Middle frontal gyrus (tissue), 1 donor: ENCODE measurements at regions not wholly inside any gene's neighbourhood (a gene's known extent, or its start where the extent isn't known, plus 50 kb on each side); places are given as distances from the start of the nearest gene placed in this dataset.
"Not testable (repeated sequence)": the region's sequence is repeated elsewhere in the genome, so short reads cannot be mapped to it uniquely, and the experiment has no call there.

Experiments
- DNase-seq: peaks from one replicate; pipeline ENCODE4 v3.0.0-alpha.2; 2015; ENCODE audit warnings: low spot score; ENCODE audit errors: extremely low spot score

DNA sequence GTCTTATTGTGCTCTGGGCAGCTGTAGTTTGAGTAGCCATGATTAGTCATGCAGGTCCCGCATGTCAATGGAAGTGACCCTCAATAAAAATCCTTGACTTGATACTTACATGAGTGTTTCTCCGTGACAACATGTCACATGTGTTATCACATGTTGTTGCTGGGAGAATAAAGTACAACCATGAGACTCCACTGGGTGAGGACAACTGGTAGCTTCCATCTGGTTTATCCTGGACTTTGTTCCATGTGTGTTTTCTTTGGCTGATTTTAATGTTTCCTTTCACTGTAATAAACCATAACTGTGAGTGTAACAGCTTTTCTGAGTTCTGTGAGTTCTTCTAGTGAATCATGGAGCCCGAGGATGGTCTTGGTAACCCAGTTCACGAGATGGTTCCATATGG lies 63.1 kb upstream of the NDN start:
- DNase-seq, result no peak

- no peak for DNase-seq
Observed at GRCh38 chr15:23750776-23751175, 63.7 kb upstream of the NDN start.

GRCh38 chr15:23753248-23753647 lies 66.1 kb upstream of the NDN start:
- no peak for DNase-seq

DNA sequence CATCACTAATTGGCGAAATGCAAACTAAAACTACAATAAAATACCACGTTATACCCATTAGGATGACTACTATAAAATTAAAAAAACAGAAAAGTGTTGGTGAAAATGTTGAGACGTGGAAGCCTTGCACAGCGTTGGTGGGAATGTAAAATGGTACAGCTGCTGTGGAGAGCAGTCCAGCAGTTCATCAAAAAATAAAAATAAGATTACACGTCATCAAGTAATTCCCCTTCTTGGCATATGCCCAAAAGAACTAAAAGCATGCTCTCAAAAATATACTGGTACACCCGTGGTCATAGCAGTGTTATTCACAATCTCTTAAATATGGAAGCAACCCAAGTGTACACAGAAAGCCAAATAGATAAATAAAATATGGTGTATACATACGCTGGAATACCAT lies 71.8 kb upstream of the NDN start:
- no peak for DNase-seq

DNA sequence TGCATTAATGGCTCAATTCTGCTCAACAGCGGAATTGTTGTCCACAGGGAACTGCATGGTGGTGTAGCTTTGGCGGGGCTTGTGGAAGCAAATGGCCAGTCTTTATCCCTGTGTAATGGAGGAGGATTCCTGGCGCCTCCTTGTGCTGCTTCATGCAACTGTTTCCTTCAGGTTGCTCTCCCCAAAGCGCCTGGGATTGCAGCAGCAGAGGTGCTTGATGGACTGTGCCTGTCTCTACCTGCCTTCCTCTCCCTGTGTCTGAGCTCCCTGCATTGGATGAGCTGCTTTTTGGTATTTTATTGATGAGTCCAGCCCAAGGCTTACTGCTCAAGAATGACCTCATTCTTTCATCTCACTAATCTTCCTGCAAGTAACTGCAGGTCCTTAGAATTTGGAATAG lies 72.9 kb upstream of the NDN start:
- no peak for DNase-seq

DNA sequence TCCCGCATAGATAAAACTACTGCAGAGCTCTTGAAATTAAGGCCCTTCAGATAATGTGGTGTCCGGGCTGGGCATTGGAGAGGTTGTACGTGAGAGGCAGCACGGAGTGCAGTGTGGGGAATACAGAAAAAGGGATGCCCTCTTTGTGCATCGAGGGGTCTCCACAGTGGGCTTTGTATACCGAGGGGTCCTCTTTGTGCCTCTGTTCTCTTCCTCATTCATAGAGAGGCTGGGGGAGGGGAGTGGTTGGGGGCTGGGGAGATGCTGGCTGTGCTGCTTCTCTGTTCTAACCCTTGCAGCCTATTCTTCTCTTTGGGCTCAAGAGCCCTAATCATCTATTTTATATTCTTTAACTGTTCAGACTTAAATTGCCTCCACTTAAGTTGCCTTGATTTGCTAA lies 74.3 kb upstream of the NDN start:
- no peak for DNase-seq

DNA sequence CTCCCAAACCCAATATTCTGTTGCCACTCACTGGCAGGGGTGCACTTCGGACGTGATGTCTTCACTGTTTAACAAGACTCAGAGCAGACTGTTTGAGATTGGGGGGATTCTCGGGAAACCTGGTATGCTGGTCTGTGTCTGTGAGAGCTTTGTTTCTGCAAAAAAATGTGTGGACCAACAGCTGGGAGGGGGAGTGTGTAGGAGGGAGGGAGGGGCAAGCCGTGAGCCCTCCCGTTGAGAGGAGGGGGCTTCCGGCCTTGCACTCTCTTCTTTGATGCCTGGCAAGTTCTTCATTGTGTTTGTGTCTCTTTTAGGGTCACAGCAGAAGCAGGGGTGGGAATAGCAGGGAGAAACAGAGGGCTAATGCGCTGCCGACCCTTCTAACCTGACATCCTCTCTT lies 74.9 kb upstream of the NDN start:
- DNase-seq, result no peak

DNA sequence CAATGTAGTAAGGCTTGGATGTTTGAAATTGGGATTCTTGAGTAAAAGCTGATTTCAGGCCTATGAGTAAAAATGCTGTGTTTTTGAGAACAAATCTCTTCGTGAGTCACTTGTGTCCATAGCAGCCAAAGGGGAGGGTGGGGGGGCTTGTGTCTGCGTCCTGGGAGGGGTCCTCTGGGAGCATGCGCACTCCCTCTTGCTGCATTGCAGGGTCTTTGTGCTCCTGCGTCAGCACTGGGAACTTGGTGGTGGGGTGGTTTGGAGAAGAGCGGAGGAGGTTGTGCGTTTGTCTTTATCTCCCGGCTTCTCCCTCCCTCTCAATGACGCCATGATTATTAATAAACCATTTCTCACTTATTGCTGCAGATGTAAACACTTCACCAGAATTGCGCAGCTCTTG lies 75.9 kb upstream of the NDN start:
- no peak for DNase-seq

GRCh38 chr15:23764306-23764705 lies 77.2 kb upstream of the NDN start:
- no peak for DNase-seq

DNA sequence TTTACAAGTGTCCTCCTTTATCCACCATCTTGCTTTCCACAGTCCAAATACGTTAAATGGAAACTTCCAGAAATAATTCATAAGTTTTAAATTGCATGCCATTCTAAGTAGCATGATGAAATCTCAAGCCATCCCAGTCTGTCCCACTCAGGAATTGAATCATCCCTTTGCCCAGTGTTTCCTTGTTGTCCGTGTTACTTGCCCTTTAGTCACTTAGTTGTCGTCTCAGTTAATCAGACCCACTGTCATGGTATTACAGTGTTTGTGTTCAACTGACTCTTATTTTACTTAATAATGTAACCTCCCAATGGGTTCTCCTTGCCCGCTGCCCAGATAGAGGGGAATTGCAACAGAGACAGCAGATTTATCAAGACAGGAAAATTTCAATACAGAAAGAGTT lies 77.6 kb upstream of the NDN start:
- no peak for DNase-seq

DNA sequence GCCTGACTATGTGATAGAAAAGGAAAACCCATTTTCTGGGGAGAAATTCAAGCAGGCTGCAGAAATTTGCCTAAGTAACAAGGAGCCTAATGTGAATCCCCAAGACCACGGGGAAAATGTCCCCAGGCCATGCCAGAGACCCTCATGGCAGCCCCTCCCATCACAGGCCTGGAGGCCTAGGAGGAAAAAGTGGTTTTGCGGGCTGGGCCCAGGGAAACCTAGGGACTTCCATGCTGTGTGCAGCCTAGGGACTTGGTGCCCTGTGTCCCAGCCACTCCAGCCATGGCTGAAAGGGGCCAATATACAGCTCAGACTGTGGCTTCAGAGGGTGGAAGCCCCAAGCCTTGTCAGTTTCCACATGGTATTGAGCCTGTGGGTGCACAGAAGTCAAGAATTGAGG lies 79.7 kb upstream of the NDN start:
- not testable (repeated sequence) for DNase-seq

DNA sequence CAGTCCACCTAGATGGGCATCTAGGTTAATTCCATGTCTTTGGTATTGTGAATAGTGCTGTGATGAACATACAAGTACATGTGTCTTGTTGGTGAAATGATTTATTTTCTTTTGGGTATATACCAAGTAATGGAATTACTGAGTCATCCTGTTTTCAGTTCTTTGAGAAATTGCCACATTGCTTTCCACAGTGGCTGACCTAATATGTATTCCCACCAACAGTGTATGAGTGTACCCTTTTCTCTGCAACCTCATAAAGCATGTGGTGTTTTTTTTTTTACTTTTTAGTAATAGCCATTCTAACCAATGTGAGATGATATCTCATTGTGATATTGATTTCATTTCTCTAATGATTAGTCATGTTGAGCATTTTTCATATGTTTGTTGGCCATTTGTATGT lies 86.0 kb upstream of the NDN start:
- no peak for DNase-seq

DNA sequence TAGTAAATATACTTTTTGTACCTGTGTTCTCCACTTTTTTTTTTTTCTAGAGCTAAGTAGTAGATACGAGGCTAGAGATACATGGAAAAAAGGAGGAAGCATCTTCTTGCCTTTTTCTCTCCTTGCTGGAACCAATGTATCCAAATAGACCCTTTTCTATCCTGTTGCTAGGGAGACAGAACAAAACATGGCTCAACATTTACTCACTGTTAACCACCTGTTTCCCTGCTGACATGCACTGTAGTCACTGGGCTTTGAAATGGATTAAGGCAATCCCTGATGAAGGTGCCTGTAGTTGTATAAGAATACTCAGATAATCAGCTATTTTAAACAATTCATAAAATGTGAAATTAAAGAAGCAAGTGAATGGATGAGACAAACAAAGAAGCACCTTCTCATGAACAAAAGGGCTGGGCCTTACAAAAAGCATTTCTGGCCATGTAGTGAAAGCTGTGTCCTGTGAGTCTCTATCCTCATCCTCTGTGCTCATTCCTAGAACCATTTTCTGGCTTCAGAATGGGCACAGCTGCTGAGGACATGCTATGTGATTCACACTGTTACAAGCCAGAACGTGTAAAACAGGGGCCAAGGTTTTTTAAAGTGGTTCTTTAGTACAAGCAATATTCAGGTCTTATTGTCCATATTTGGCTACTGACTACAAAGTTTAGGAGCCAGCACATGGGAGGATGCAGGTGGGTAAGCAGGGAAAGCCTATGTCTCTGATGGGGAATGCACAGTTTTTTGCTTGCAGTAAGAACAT lies 100.4 kb upstream of the NDN start:
- no peak for DNase-seq

DNA sequence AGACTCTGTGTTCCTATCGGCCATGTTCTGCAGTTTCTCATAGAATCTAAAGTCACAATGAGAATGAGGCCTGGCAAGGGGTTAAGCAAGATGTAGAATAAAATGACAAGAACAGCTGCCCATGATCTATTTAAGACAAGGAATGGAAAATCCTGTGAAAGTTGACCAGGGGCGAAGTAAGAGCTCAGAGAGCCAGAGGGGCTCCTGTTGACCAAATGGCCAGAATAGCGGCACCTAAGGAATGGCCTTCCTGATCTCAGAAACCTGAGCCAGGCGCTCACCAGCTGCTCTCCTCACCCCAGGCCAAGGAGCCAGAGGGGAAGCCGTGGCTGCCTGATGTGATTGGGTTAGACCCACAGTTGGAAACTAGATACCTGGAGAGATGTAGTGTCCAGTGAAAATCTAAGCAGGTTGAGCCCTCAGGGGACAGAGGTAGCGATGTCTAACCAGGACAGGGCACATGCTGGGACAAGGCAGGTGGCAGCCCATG lies 106.1 kb upstream of the NDN start:
- no peak for DNase-seq

GRCh38 chr15:23797747-23798446 lies 110.8 kb upstream of the NDN start:
- no peak for DNase-seq

DNA sequence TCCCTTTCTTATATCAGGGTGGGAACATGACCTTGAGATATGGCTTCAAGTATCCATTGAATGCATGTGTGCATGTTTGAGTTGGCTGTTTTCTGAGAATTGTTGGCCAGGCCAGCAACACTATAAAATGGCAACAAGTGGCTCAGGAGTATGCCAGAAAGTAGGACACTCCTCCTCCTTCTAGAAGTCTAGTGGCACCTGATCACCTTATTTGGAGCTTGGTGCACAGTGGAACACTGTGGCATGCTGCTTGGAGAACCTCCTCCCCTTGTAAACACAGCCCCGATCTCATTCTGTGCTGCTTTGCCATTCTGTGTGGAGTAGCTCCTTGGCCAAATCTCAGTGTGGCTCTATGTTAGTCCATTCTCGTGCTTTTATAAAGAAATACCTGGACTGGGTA lies 114.8 kb upstream of the NDN start:
- DNase-seq, result no peak

DNA sequence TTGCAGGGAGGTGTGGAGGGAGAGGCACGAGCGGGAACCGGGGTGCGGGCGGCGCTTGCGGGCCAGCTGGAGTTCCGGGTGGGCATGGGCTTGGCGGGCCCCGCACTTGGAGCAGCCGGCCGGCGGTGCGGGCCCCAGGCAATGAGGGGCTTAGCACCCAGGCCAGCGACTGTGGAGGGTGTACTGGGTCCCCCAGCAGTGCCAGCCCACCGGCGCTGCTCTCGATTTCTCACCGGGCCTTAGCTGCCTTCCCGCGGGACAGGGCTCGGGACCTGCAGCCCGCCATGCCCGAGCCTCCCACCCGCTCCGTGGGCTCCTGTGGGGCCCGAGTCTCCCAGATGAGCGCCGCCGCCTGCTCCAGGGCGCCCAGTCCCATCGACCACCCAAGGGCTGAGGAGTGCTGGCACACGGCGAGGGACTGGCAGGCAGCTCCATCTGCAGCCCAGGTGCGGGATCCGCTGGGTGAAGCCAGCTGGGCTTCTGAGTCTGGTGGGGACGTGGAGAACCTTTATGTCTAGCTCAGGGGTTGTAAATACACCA lies 115.9 kb upstream of the NDN start:
- not testable (repeated sequence) for DNase-seq

DNA sequence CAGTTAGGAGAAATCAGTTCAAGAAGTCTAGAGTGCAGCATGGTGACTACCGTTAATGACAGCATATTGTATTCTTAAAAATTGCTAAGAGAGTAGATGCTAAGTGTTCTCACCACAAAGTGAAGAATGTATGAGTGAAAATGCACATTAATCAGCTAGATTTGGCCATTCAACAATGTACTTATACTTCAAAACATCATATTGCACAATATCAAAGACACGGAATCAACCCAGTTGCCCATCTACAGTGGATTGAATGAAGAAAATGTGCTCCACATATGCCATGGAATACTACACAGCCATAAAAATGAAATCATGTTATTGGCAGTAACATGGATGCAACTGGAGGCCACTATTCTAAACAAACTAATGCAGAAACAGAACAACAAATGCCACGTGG lies 119.9 kb upstream of the NDN start:
- DNase-seq, result no peak

DNA sequence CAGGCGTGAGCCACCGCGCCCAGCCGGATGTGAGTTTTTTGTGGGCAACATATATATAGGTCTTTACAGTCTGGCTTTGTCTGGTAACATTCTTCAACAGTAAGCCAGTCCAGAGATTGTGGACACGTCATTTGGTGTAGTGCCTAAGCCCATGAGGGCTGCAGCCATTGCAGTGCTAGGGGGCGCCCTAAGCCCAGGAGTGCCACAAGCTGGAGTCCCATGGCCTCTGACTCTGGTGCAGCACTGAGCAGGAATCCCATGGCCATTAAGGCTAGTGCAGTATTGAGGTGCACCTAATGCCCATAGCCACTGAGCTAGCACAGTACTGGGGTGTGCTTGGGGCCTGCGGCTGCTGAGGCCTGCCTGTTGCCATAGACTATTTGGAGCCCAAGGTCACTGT lies 136.4 kb upstream of the NDN start:
- no peak for DNase-seq

DNA sequence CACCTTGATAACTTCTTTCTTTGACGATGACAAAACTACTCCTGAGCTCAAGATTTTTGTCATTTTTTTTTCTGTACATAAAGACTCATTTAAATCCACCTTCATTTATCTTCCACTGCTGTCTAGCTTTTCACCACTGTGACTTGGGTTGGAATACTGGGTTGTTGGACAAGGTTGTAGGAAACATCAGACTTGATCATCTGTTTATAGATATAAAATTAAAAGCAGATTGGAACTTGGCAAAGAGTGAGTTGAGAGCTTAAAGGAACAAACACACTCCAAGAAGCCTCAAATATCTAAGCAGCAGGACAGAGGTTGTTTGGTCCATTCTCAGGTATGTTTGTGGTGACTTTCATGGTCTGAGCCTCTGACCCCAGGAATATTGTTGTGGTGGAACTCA lies 141.7 kb upstream of the NDN start:
- DNase-seq, result no peak

DNA sequence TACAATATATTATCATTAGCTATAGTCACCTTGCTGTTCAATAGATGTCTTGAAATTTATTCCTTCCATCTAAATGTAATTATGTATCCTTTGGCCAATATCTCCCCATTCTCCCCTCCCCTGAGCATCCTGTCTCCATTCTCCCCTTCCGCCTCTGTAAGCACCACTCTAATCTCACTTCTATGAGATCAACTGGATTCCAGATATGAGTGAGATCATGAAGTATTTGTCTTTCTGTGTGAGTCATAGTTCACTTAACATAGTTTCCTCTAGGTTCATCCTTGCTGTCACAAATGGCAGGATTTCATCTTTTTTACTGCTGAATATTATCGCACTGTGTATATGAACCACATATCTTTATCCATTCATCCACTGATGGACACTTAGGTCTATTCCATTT lies 148.8 kb upstream of the NDN start:
- DNase-seq, result no peak

- no peak for DNase-seq
Observed at GRCh38 chr15:23839893-23840474, 152.9 kb upstream of the NDN start.
